ENCODE measurements at regions not wholly inside any gene's neighbourhood (a gene's known extent, or its start where the extent isn't known, plus 50 kb on each side); places are given as distances from the start of the nearest gene placed in this dataset.

- peaks cover 15% of the 10 kb centered on the region for H3K4me1 ChIP-seq (ENCODE audit: insufficient read depth, low read length)
- no peak overlapping the region for H3K9ac ChIP-seq (ENCODE audit: low read depth, low read length)
- H3K27me3 ChIP-seq (ENCODE audit: insufficient read depth, low read length) = no peaks in the 10 kb centered on the region
- H3K36me3 ChIP-seq (ENCODE audit: insufficient read depth, low read length) = no peaks in the 10 kb centered on the region
- H3K9me3 ChIP-seq (ENCODE audit: insufficient read depth, low read depth, low read length) = no peaks in the 10 kb centered on the region
- H3K27ac ChIP-seq (ENCODE audit: low read depth, low read length) = no peak overlapping the region
- H3K4me3 ChIP-seq (ENCODE audit: low read length) = no peak overlapping the region
- 91% methylated on average over 2 of the region's 2 CpGs for WGBS
Observed at GRCh38 chr2:118349365-118349764, 261.1 kb downstream of the INSIG2 start.

- Histone ChIP-seq H3K27ac (ENCODE audit: low read depth, low read length) (no peak overlapping the region), H3K27me3 (ENCODE audit: insufficient read depth, low read length) (no peaks in the 10 kb centered on the region), H3K9ac (ENCODE audit: low read depth, low read length) (no peak overlapping the region), H3K9me3 (ENCODE audit: insufficient read depth, low read depth, low read length) (no peaks in the 10 kb centered on the region), H3K4me1 (ENCODE audit: insufficient read depth, low read length) (peaks cover 15% of the 10 kb centered on the region), H3K36me3 (ENCODE audit: insufficient read depth, low read length) (no peaks in the 10 kb centered on the region), H3K4me3 (ENCODE audit: low read length) (no peak overlapping the region)
- 95% methylated on average over 4 of the region's 4 CpGs for WGBS
Observed at GRCh38 chr2:118348380-118349034, 260.2 kb downstream of the INSIG2 start.

- WGBS = 89% methylated on average over 3 of the region's 3 CpGs
- no peaks in the 10 kb centered on the region for H3K27me3 ChIP-seq (ENCODE audit: insufficient read depth, low read length)
- peaks cover 20% of the 10 kb centered on the region for H3K4me1 ChIP-seq (ENCODE audit: insufficient read depth, low read length)
- H3K27ac ChIP-seq (ENCODE audit: low read depth, low read length) = no peak overlapping the region
- no peaks in the 10 kb centered on the region for H3K36me3 ChIP-seq (ENCODE audit: insufficient read depth, low read length)
- H3K9me3 ChIP-seq (ENCODE audit: insufficient read depth, low read depth, low read length) = no peaks in the 10 kb centered on the region
- no peak overlapping the region for H3K4me3 ChIP-seq (ENCODE audit: low read length)
- H3K9ac ChIP-seq (ENCODE audit: low read depth, low read length) = no peak overlapping the region
Observed at GRCh38 chr2:118345465-118345864, 257.2 kb downstream of the INSIG2 start.

- WGBS = 30% methylated on average over 5 of the region's 5 CpGs
- no peaks in the 10 kb centered on the region for H3K27me3 ChIP-seq (ENCODE audit: insufficient read depth, low read length)
- no peaks in the 10 kb centered on the region for H3K36me3 ChIP-seq (ENCODE audit: insufficient read depth, low read length)
- H3K9ac ChIP-seq (ENCODE audit: low read depth, low read length) = no peak overlapping the region
- H3K4me1 ChIP-seq (ENCODE audit: insufficient read depth, low read length) = peaks cover 15% of the 10 kb centered on the region
- peak overlapping the region; percentile 16; the same call in 1 of the 2 replicates for H3K27ac ChIP-seq (ENCODE audit: low read depth, low read length)
- no peak overlapping the region for H3K4me3 ChIP-seq (ENCODE audit: low read length)
- peaks cover 7% of the 10 kb centered on the region; the same call in 1 of the 2 replicates for H3K9me3 ChIP-seq (ENCODE audit: insufficient read depth, low read depth, low read length)
Observed at GRCh38 chr2:118340103-118340502, 251.8 kb downstream of the INSIG2 start.

- no peak overlapping the region for H3K4me3 ChIP-seq (ENCODE audit: low read length)
Observed at GRCh38 chr2:118339386-118339785, 251.1 kb downstream of the INSIG2 start.

GRCh38 chr2:118333664-118334063, 245.4 kb downstream of the INSIG2 start:
- H3K27me3 ChIP-seq (ENCODE audit: insufficient read depth, low read length) = no peaks in the 10 kb centered on the region
- H3K36me3 ChIP-seq (ENCODE audit: insufficient read depth, low read length) = no peaks in the 10 kb centered on the region
- no peak overlapping the region for H3K27ac ChIP-seq (ENCODE audit: low read depth, low read length)
- peaks cover 5% of the 10 kb centered on the region; the same call in 1 of the 2 replicates for H3K9me3 ChIP-seq (ENCODE audit: insufficient read depth, low read depth, low read length)
- H3K9ac ChIP-seq (ENCODE audit: low read depth, low read length) = no peak overlapping the region
- H3K4me1 ChIP-seq (ENCODE audit: insufficient read depth, low read length) = no peaks in the 10 kb centered on the region
- no peak overlapping the region for H3K4me3 ChIP-seq (ENCODE audit: low read length)

More at GRCh38 chr2:118339386-118339785, 251.1 kb downstream of the INSIG2 start:
- no peaks in the 10 kb centered on the region for H3K27me3 ChIP-seq (ENCODE audit: insufficient read depth, low read length)
- peaks cover 7% of the 10 kb centered on the region; the same call in 1 of the 2 replicates for H3K9me3 ChIP-seq (ENCODE audit: insufficient read depth, low read depth, low read length)
- peaks cover 14% of the 10 kb centered on the region for H3K4me1 ChIP-seq (ENCODE audit: insufficient read depth, low read length)
- H3K9ac ChIP-seq (ENCODE audit: low read depth, low read length) = no peak overlapping the region
- no peaks in the 10 kb centered on the region for H3K36me3 ChIP-seq (ENCODE audit: insufficient read depth, low read length)
- 100% methylated on average over 1 of the region's 1 CpG for WGBS
- no peak overlapping the region for H3K27ac ChIP-seq (ENCODE audit: low read depth, low read length)

- H3K27me3 ChIP-seq (ENCODE audit: insufficient read depth, low read length) = no peaks in the 10 kb centered on the region
- H3K4me1 ChIP-seq (ENCODE audit: insufficient read depth, low read length) = peaks cover 19% of the 10 kb centered on the region
- H3K9ac ChIP-seq (ENCODE audit: low read depth, low read length) = no peak overlapping the region
- no peaks in the 10 kb centered on the region for H3K36me3 ChIP-seq (ENCODE audit: insufficient read depth, low read length)
- no peaks in the 10 kb centered on the region for H3K9me3 ChIP-seq (ENCODE audit: insufficient read depth, low read depth, low read length)
- H3K27ac ChIP-seq (ENCODE audit: low read depth, low read length) = no peak overlapping the region
- no peak overlapping the region for H3K4me3 ChIP-seq (ENCODE audit: low read length)
- WGBS = 88% methylated on average over 5 of the region's 6 CpGs
Observed at GRCh38 chr2:118325321-118325955, 237.2 kb downstream of the INSIG2 start.

GRCh38 chr2:118322406-118322805, 234.1 kb downstream of the INSIG2 start:
- Histone ChIP-seq H3K36me3 (ENCODE audit: insufficient read depth, low read length) (no peaks in the 10 kb centered on the region), H3K27me3 (ENCODE audit: insufficient read depth, low read length) (no peaks in the 10 kb centered on the region), H3K4me1 (ENCODE audit: insufficient read depth, low read length) (peaks cover 46% of the 10 kb centered on the region), H3K9ac (ENCODE audit: low read depth, low read length) (no peak overlapping the region), H3K9me3 (ENCODE audit: insufficient read depth, low read depth, low read length) (no peaks in the 10 kb centered on the region), H3K4me3 (ENCODE audit: low read length) (no peak overlapping the region), H3K27ac (ENCODE audit: low read depth, low read length) (no peak overlapping the region)
- 100% methylated on average over 2 of the region's 2 CpGs for WGBS

GRCh38 chr2:118321432-118322105, 233.3 kb downstream of the INSIG2 start:
- Histone ChIP-seq H3K36me3 (ENCODE audit: insufficient read depth, low read length) (no peaks in the 10 kb centered on the region), H3K4me3 (ENCODE audit: low read length) (no peak overlapping the region; the same call in 1 of the 2 replicates), H3K9ac (ENCODE audit: low read depth, low read length) (no peak overlapping the region), H3K27ac (ENCODE audit: low read depth, low read length) (peak overlapping the region; percentile 59), H3K27me3 (ENCODE audit: insufficient read depth, low read length) (no peaks in the 10 kb centered on the region), H3K9me3 (ENCODE audit: insufficient read depth, low read depth, low read length) (no peaks in the 10 kb centered on the region), H3K4me1 (ENCODE audit: insufficient read depth, low read length) (peaks cover 54% of the 10 kb centered on the region)
- WGBS = 5% methylated on average over 3 of the region's 5 CpGs

GRCh38 chr2:118320658-118321057, 232.4 kb downstream of the INSIG2 start:
- Histone ChIP-seq H3K4me3 (ENCODE audit: low read length) (0 out of 2 replicates have a peak overlapping the region, but pooled peaks have one; percentile 39), H3K27ac (ENCODE audit: low read depth, low read length) (peak overlapping the region; percentile 93), H3K27me3 (ENCODE audit: insufficient read depth, low read length) (no peaks in the 10 kb centered on the region), H3K9ac (ENCODE audit: low read depth, low read length) (0 out of 2 replicates have a peak overlapping the region, but pooled peaks have one; percentile 50), H3K4me1 (ENCODE audit: insufficient read depth, low read length) (peaks cover 55% of the 10 kb centered on the region), H3K9me3 (ENCODE audit: insufficient read depth, low read depth, low read length) (no peaks in the 10 kb centered on the region), H3K36me3 (ENCODE audit: insufficient read depth, low read length) (no peaks in the 10 kb centered on the region)
- 55% methylated on average over 4 of the region's 4 CpGs for WGBS

GRCh38 chr2:118320196-118320595, 231.9 kb downstream of the INSIG2 start:
- no peaks in the 10 kb centered on the region for H3K9me3 ChIP-seq (ENCODE audit: insufficient read depth, low read depth, low read length)
- peak overlapping the region; percentile 39 for H3K4me3 ChIP-seq (ENCODE audit: low read length)
- WGBS = 79% methylated on average over 6 of the region's 6 CpGs
- H3K27me3 ChIP-seq (ENCODE audit: insufficient read depth, low read length) = no peaks in the 10 kb centered on the region
- H3K36me3 ChIP-seq (ENCODE audit: insufficient read depth, low read length) = no peaks in the 10 kb centered on the region
- peak overlapping the region; percentile 93 for H3K27ac ChIP-seq (ENCODE audit: low read depth, low read length)
- peak overlapping the region; percentile 50 for H3K9ac ChIP-seq (ENCODE audit: low read depth, low read length)
- peaks cover 55% of the 10 kb centered on the region for H3K4me1 ChIP-seq (ENCODE audit: insufficient read depth, low read length)
